HG02571 (cell line): ENCODE measurements at regions not wholly inside any gene's neighbourhood (a gene's known extent, or its start where the extent isn't known, plus 50 kb on each side); places are given as distances from the start of the nearest gene placed in this dataset.
"Not testable (repeated sequence)": the region's sequence is repeated elsewhere in the genome, so short reads cannot be mapped to it uniquely, and the experiment has no call there.

Source experiments
- ATAC-seq: cut with Tn5 transposase; IDR thresholded peaks from one replicate; pipeline ENCODE4 v1.9.1; 2021; ENCODE audit warnings: mild to moderate bottlenecking, moderate library complexity; ENCODE audit not compliant: unreplicated experiment

- ATAC-seq: no peak
Observed at GRCh38 chr9:126056312-126057021, 270.2 kb upstream of the MVB12B start.

GRCh38 chr9:126057121-126057825 is 269.4 kb upstream of the MVB12B start:
- no peak for ATAC-seq

GRCh38 chr9:126058011-126058531 is 268.6 kb upstream of the MVB12B start:
- no peak for ATAC-seq

- no peak for ATAC-seq
Observed at GRCh38 chr9:126058591-126058990, 268.0 kb upstream of the MVB12B start.

GRCh38 chr9:126061575-126061974 is 265.1 kb upstream of the MVB12B start:
- no peak for ATAC-seq

- no peak for ATAC-seq
Observed at GRCh38 chr9:126062158-126062886, 264.3 kb upstream of the MVB12B start.

GRCh38 chr9:126063326-126063725 is 263.3 kb upstream of the MVB12B start:
- no peak for ATAC-seq

- ATAC-seq: no peak
Observed at GRCh38 chr9:126066131-126066530, 260.5 kb upstream of the MVB12B start.

- ATAC-seq: no peak
Observed at GRCh38 chr9:126067031-126067734, 259.4 kb upstream of the MVB12B start.

GRCh38 chr9:126068534-126069230 is 257.9 kb upstream of the MVB12B start:
- no peak for ATAC-seq

- ATAC-seq: no peak
Observed at GRCh38 chr9:126069400-126069955, 257.2 kb upstream of the MVB12B start.

GRCh38 chr9:126070058-126070655 is 256.5 kb upstream of the MVB12B start:
- no peak for ATAC-seq

GRCh38 chr9:126071076-126071750 is 255.4 kb upstream of the MVB12B start:
- ATAC-seq: no peak

GRCh38 chr9:126077656-126078055 is 249.0 kb upstream of the MVB12B start:
- not testable (repeated sequence) for ATAC-seq

GRCh38 chr9:126080641-126081040 is 246.0 kb upstream of the MVB12B start:
- no peak for ATAC-seq

- ATAC-seq: no peak
Observed at GRCh38 chr9:126081746-126082145, 244.9 kb upstream of the MVB12B start.

GRCh38 chr9:126084008-126084407 is 242.6 kb upstream of the MVB12B start:
- no peak for ATAC-seq

- no peak for ATAC-seq
Observed at GRCh38 chr9:126084696-126085095, 241.9 kb upstream of the MVB12B start.

GRCh38 chr9:126085170-126085569 is 241.5 kb upstream of the MVB12B start:
- no peak for ATAC-seq
